ENCODE measurements at regions not wholly inside any gene's neighbourhood (a gene's known extent, or its start where the extent isn't known, plus 50 kb on each side); places are given as distances from the start of the nearest gene placed in this dataset.

DNA sequence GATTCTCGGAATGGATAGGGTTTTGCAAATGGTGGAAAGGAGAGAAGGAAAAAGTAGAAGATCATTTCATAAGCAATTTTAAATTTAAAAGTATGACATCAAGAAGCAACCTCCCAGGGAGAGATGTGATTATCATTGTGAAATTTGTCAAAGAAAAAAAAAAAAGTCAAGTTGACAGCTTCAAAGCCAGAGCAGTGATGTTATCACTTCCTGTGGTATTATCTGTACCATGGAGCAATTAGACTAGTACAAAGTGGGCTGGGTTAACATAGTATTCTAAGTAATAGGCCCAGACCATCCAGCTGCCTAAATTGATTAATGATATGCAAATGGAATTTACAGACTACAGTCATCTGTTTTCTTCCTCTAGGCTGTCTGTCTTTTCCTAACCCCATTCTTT, 84.0 kb upstream of the NPY start:
- no peak overlapping the region for H3K4me3 ChIP-seq (ENCODE audit: low read length)
- H2AK5ac ChIP-seq (ENCODE audit: low read length), result no peak overlapping the region
- no CpG with 5 or more reads among the region's 1 CpG for WGBS (ENCODE audit: extremely low coverage, insufficient coverage, low lambda C conversion rate)
- no peak overlapping the region for H3K9ac ChIP-seq (ENCODE audit: low read length)
- H2BK15ac ChIP-seq (replicated peaks; ENCODE audit: low read depth), result no peak overlapping the region
- H3K18ac ChIP-seq (ENCODE audit: low read length), result no peak overlapping the region
- no peaks in the 10 kb centered on the region for H3K36me3 ChIP-seq (ENCODE audit: control insufficient read depth, insufficient read depth, low read length)
- DNase-seq, result no peak
- H3K4me1 ChIP-seq (ENCODE audit: control insufficient read depth, low read depth, low read length), result no peaks in the 10 kb centered on the region
- no peak overlapping the region for H4K8ac ChIP-seq (ENCODE audit: low read depth, low read length)
- no peak overlapping the region for H3K4me2 ChIP-seq (ENCODE audit: low read length)
- H2BK5ac ChIP-seq (ENCODE audit: low read length), result no peak overlapping the region
- H3K4ac ChIP-seq (ENCODE audit: low read depth, low read length), result no peak overlapping the region
- H4K5ac ChIP-seq (ENCODE audit: low read length), result no peak overlapping the region
- H3K79me2 ChIP-seq (ENCODE audit: control insufficient read depth, insufficient read depth, low read length), result no peaks in the 10 kb centered on the region
- no peaks in the 10 kb centered on the region for H3K27me3 ChIP-seq (ENCODE audit: insufficient read depth, low read length, poor library complexity)
- H3K27ac ChIP-seq (ENCODE audit: low read depth, low read length), result no peak overlapping the region
- H2BK120ac ChIP-seq (ENCODE audit: low read depth, low read length), result no peak overlapping the region
- no peak overlapping the region for H3K56ac ChIP-seq (ENCODE audit: low read length)
- no peaks in the 10 kb centered on the region for H3K79me1 ChIP-seq (ENCODE audit: low read length)
- no peak overlapping the region for H3K23ac ChIP-seq (ENCODE audit: low read length)

- H3K79me1 ChIP-seq (ENCODE audit: low read length), result no peaks in the 10 kb centered on the region
- H3K4ac ChIP-seq (ENCODE audit: low read depth, low read length), result no peak overlapping the region
- no peak overlapping the region for H2BK15ac ChIP-seq (replicated peaks; ENCODE audit: low read depth)
- no peak overlapping the region for H3K18ac ChIP-seq (ENCODE audit: low read length)
- DNase-seq, result no peak
- no peak overlapping the region for H4K8ac ChIP-seq (ENCODE audit: low read depth, low read length)
- H3K4me3 ChIP-seq (ENCODE audit: low read length), result no peak overlapping the region
- no peak overlapping the region for H3K9ac ChIP-seq (ENCODE audit: low read length)
- no peaks in the 10 kb centered on the region for H3K36me3 ChIP-seq (ENCODE audit: control insufficient read depth, insufficient read depth, low read length)
- H3K79me2 ChIP-seq (ENCODE audit: control insufficient read depth, insufficient read depth, low read length), result no peaks in the 10 kb centered on the region
- no CpG with 5 or more reads among the region's 9 CpGs for WGBS (ENCODE audit: extremely low coverage, insufficient coverage, low lambda C conversion rate)
- no peak overlapping the region for H3K23ac ChIP-seq (ENCODE audit: low read length)
- H2BK120ac ChIP-seq (ENCODE audit: low read depth, low read length), result no peak overlapping the region
- no peaks in the 10 kb centered on the region for H3K27me3 ChIP-seq (ENCODE audit: insufficient read depth, low read length, poor library complexity)
- no peaks in the 10 kb centered on the region for H3K4me1 ChIP-seq (ENCODE audit: control insufficient read depth, low read depth, low read length)
- no peak overlapping the region for H3K4me2 ChIP-seq (ENCODE audit: low read length)
- H2BK5ac ChIP-seq (ENCODE audit: low read length), result no peak overlapping the region
- no peak overlapping the region for H3K27ac ChIP-seq (ENCODE audit: low read depth, low read length)
- H2AK5ac ChIP-seq (ENCODE audit: low read length), result no peak overlapping the region
- H3K56ac ChIP-seq (ENCODE audit: low read length), result no peak overlapping the region
- no peak overlapping the region for H4K5ac ChIP-seq (ENCODE audit: low read length)
These were observed 83.5 kb upstream of the NPY start for GRCh38 chr7:24200407-24200966.

DNA sequence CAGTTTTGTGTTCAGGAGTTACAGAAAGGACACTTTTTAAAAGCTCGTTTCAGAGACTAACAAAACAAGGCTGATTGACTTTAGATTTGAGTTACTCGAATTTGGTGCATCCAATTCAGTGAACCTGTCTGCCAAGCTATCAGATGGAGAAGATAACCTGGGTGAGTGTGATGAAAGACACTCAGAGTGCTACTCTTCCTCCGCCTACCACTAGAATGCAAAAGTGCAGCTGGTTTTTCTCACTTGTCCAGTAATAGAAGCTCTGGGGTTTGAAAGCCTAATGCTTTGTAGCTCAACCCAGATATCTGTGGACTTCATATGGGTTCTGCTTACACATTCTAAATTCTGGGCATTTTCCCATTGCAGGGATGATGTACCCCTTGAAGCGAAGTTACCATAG, 82.8 kb upstream of the NPY start:
- H4K8ac ChIP-seq (ENCODE audit: low read depth, low read length), result no peak overlapping the region
- no peak for DNase-seq
- no peak overlapping the region for H4K5ac ChIP-seq (ENCODE audit: low read length)
- no peak overlapping the region for H2BK15ac ChIP-seq (replicated peaks; ENCODE audit: low read depth)
- no peak overlapping the region for H3K56ac ChIP-seq (ENCODE audit: low read length)
- H3K4me3 ChIP-seq (ENCODE audit: low read length), result no peak overlapping the region
- H2AK5ac ChIP-seq (ENCODE audit: low read length), result no peak overlapping the region
- H3K4ac ChIP-seq (ENCODE audit: low read depth, low read length), result no peak overlapping the region
- H3K27me3 ChIP-seq (ENCODE audit: insufficient read depth, low read length, poor library complexity), result no peaks in the 10 kb centered on the region
- no peaks in the 10 kb centered on the region for H3K36me3 ChIP-seq (ENCODE audit: control insufficient read depth, insufficient read depth, low read length)
- no peak overlapping the region for H3K23ac ChIP-seq (ENCODE audit: low read length)
- H3K79me2 ChIP-seq (ENCODE audit: control insufficient read depth, insufficient read depth, low read length), result no peaks in the 10 kb centered on the region
- H3K27ac ChIP-seq (ENCODE audit: low read depth, low read length), result no peak overlapping the region
- no peak overlapping the region for H3K4me2 ChIP-seq (ENCODE audit: low read length)
- no peak overlapping the region for H2BK120ac ChIP-seq (ENCODE audit: low read depth, low read length)
- H3K4me1 ChIP-seq (ENCODE audit: control insufficient read depth, low read depth, low read length), result no peaks in the 10 kb centered on the region
- H3K18ac ChIP-seq (ENCODE audit: low read length), result no peak overlapping the region
- WGBS (ENCODE audit: extremely low coverage, insufficient coverage, low lambda C conversion rate), result no CpG with 5 or more reads among the region's 4 CpGs
- no peak overlapping the region for H3K9ac ChIP-seq (ENCODE audit: low read length)
- no peaks in the 10 kb centered on the region for H3K79me1 ChIP-seq (ENCODE audit: low read length)
- no peak overlapping the region for H2BK5ac ChIP-seq (ENCODE audit: low read length)

- Histone ChIP-seq H3K4me3 (ENCODE audit: low read length) (no peak overlapping the region), H4K8ac (ENCODE audit: low read depth, low read length) (no peak overlapping the region), H2BK120ac (ENCODE audit: low read depth, low read length) (no peak overlapping the region), H3K36me3 (ENCODE audit: control insufficient read depth, insufficient read depth, low read length) (no peaks in the 10 kb centered on the region), H3K79me2 (ENCODE audit: control insufficient read depth, insufficient read depth, low read length) (no peaks in the 10 kb centered on the region), H3K9ac (ENCODE audit: low read length) (no peak overlapping the region), H3K27me3 (ENCODE audit: insufficient read depth, low read length, poor library complexity) (no peaks in the 10 kb centered on the region), H2BK5ac (ENCODE audit: low read length) (no peak overlapping the region), H2AK5ac (ENCODE audit: low read length) (no peak overlapping the region), H4K5ac (ENCODE audit: low read length) (no peak overlapping the region), H3K4ac (ENCODE audit: low read depth, low read length) (no peak overlapping the region), H3K27ac (ENCODE audit: low read depth, low read length) (no peak overlapping the region), H3K79me1 (ENCODE audit: low read length) (no peaks in the 10 kb centered on the region), H2BK15ac (replicated peaks; ENCODE audit: low read depth) (no peak overlapping the region), H3K56ac (ENCODE audit: low read length) (no peak overlapping the region), H3K23ac (ENCODE audit: low read length) (no peak overlapping the region), H3K4me2 (ENCODE audit: low read length) (no peak overlapping the region), H3K18ac (ENCODE audit: low read length) (no peak overlapping the region), H3K4me1 (ENCODE audit: control insufficient read depth, low read depth, low read length) (no peaks in the 10 kb centered on the region)
- no CpG with 5 or more reads among the region's 2 CpGs for WGBS (ENCODE audit: extremely low coverage, insufficient coverage, low lambda C conversion rate)
- no peak for DNase-seq
These were observed 71.9 kb upstream of the NPY start for GRCh38 chr7:24212073-24212472.

DNA sequence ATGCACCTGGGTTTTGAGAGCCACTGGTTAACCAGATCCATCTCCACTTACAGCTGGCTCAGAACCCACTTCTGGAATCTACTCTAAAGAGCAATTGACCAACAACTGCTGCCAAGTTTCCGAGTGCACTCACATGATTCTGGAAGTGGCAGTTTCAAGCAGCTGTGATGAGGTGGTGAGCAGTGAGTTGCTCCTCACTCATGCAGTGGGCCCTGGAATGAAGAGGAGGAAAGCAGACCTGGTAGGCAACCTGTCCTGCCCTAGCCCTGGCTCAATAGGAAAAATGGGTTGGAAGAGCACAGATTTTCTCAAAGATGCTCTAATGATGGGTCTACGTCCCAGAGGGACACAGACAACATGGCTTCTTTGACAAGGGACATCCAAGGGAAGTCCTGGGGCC, 70.7 kb upstream of the NPY start:
- Histone ChIP-seq H4K8ac (ENCODE audit: low read depth, low read length) (no peak overlapping the region), H3K4me3 (ENCODE audit: low read length) (no peak overlapping the region), H3K79me1 (ENCODE audit: low read length) (no peaks in the 10 kb centered on the region), H3K4ac (ENCODE audit: low read depth, low read length) (no peak overlapping the region), H3K79me2 (ENCODE audit: control insufficient read depth, insufficient read depth, low read length) (no peaks in the 10 kb centered on the region), H3K27ac (ENCODE audit: low read depth, low read length) (no peak overlapping the region), H3K23ac (ENCODE audit: low read length) (no peak overlapping the region), H3K27me3 (ENCODE audit: insufficient read depth, low read length, poor library complexity) (no peaks in the 10 kb centered on the region), H3K36me3 (ENCODE audit: control insufficient read depth, insufficient read depth, low read length) (no peaks in the 10 kb centered on the region), H3K18ac (ENCODE audit: low read length) (no peak overlapping the region), H3K56ac (ENCODE audit: low read length) (no peak overlapping the region), H3K4me1 (ENCODE audit: control insufficient read depth, low read depth, low read length) (no peaks in the 10 kb centered on the region), H4K5ac (ENCODE audit: low read length) (no peak overlapping the region), H2BK120ac (ENCODE audit: low read depth, low read length) (no peak overlapping the region), H3K4me2 (ENCODE audit: low read length) (no peak overlapping the region), H2BK15ac (replicated peaks; ENCODE audit: low read depth) (no peak overlapping the region), H3K9ac (ENCODE audit: low read length) (no peak overlapping the region), H2AK5ac (ENCODE audit: low read length) (no peak overlapping the region), H2BK5ac (ENCODE audit: low read length) (no peak overlapping the region)
- WGBS (ENCODE audit: extremely low coverage, insufficient coverage, low lambda C conversion rate), result no CpG with 5 or more reads among the region's 2 CpGs
- no peak for DNase-seq

GRCh38 chr7:24214670-24215069, 69.3 kb upstream of the NPY start:
- H3K79me1 ChIP-seq (ENCODE audit: low read length), result no peaks in the 10 kb centered on the region
- no CpG with 5 or more reads among the region's 4 CpGs for WGBS (ENCODE audit: extremely low coverage, insufficient coverage, low lambda C conversion rate)
- no peaks in the 10 kb centered on the region for H3K79me2 ChIP-seq (ENCODE audit: control insufficient read depth, insufficient read depth, low read length)
- no peak overlapping the region for H2AK5ac ChIP-seq (ENCODE audit: low read length)
- no peak overlapping the region for H4K5ac ChIP-seq (ENCODE audit: low read length)
- H3K9ac ChIP-seq (ENCODE audit: low read length), result no peak overlapping the region
- H3K27me3 ChIP-seq (ENCODE audit: insufficient read depth, low read length, poor library complexity), result no peaks in the 10 kb centered on the region
- no peak overlapping the region for H3K18ac ChIP-seq (ENCODE audit: low read length)
- no peak overlapping the region for H3K4me2 ChIP-seq (ENCODE audit: low read length)
- no peaks in the 10 kb centered on the region for H3K4me1 ChIP-seq (ENCODE audit: control insufficient read depth, low read depth, low read length)
- H3K27ac ChIP-seq (ENCODE audit: low read depth, low read length), result no peak overlapping the region
- DNase-seq, result no peak
- no peak overlapping the region for H2BK15ac ChIP-seq (replicated peaks; ENCODE audit: low read depth)
- no peak overlapping the region for H2BK120ac ChIP-seq (ENCODE audit: low read depth, low read length)
- H4K8ac ChIP-seq (ENCODE audit: low read depth, low read length), result no peak overlapping the region
- no peak overlapping the region for H2BK5ac ChIP-seq (ENCODE audit: low read length)
- no peak overlapping the region for H3K4me3 ChIP-seq (ENCODE audit: low read length)
- H3K4ac ChIP-seq (ENCODE audit: low read depth, low read length), result no peak overlapping the region
- H3K56ac ChIP-seq (ENCODE audit: low read length), result no peak overlapping the region
- no peak overlapping the region for H3K23ac ChIP-seq (ENCODE audit: low read length)
- H3K36me3 ChIP-seq (ENCODE audit: control insufficient read depth, insufficient read depth, low read length), result no peaks in the 10 kb centered on the region
